NCI-H1417 (cell line): ENCODE measurements at regions not wholly inside any gene's neighbourhood (a gene's known extent, or its start where the extent isn't known, plus 50 kb on each side); places are given as distances from the start of the nearest gene placed in this dataset.

ENCODE experiments used
- DNase-seq, 3 experiments: peaks; one replicate each; lab custom pipeline; 2025; lab: John Stamatoyannopoulos, UW

DNA sequence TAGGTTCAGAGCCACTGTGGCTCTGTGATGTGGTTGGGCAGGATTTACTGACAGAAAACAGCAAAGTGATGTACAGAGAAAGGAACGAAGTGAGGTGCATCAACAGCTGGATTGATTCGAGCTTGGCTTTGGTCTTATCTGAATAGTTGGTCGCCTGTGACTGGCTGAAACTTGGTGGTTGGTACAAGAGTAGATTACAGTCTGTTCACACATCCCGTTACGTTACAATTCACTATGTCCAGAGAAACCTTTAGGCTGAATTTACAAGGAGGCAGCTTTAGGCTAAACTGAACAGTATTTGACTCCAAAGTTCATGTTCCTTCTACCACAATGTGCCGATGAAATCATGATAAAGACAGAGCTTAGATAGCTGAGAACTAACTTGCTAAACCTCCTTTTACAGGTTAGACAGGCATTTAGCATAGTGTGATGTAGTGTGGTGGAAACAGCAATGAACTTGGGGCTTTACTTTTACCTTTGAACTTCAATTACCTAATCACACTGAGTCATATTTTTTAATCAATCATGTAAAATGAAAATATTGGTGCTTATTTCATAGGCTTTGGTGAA is 210.2 kb upstream of the PUM3 start:
- no peak for DNase-seq

- DNase-seq: no peak
Measured at GRCh38 chr9:3049636-3050035, 205.7 kb upstream of the PUM3 start.

DNA sequence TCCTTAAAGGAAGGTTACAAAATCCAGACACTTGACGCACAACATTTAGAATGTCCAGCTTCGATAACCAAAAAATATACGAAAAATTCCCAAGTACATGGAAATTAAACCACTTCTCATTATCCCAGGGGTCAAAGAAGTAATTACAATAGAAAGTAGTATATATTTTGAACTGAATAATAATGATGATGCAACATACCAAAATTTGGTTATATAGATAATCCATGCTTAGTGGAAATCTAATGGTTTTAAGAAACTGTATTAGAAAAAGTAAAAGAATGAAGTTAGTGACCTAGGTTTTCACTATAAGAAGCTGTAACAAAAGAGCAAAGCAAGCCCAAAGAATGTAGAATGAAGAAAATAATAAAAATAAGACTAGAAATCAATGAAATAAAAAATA is 204.0 kb upstream of the PUM3 start:
- no peak for DNase-seq

DNA sequence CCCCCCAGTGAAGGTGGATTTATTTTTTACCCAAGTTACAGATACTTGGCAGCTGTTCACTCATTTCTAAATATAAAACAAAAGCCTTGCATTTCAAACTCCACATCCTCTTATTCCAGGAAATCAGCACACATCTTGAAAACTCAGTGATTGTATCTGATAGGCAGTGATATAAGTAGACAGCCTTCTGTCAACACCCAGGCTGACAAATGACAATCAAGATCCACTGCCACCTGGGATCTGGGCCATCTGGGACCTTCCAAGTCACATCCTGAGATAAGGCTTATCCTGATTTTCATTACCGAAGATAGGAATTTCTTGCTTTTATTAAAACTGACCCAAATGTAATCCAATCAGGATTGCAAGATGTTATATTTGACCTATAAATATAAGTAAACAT is 201.3 kb upstream of the PUM3 start:
- no peak for DNase-seq

DNA sequence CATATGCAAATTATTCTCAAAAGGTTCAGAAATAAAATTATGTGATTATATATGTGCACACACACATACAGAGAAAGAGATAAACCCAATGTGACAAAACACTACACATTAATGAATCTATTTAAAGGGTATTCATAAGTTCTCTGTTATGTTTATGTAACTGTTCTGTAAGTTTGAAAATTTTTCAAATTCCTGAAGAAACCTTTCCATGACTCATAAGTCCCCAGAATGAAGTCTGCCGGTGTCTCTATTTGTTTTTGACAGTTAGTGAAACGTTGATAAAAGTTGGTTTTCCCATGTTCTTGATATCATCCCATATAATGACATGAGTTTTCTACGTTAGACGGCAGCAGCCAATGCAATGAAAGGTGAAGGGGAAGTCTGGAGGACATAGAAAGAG is 199.5 kb upstream of the PUM3 start:
- DNase-seq: no peak

- no peak for DNase-seq
Measured at GRCh38 chr9:3040761-3041160, 196.9 kb upstream of the PUM3 start.

DNA sequence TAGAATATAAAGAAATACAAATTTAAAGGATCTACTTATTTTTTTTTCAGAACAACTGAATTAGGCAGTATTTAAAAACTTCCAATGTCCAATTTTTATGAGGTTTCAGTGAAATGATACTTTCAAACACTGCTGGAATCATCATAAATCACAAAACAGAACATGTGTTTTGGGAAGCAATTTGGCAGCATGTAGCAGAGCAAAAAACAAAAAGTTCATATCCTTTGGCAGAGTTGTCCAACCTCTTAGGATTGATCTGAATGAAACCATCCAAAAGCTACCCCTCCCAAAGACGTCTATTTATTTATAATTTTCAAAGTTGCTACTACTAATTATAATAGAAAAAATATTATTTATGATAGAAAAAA is 192.4 kb upstream of the PUM3 start:
- DNase-seq: no peak

GRCh38 chr9:3035579-3036332 is 191.9 kb upstream of the PUM3 start:
- DNase-seq: no peak

GRCh38 chr9:3032898-3033297 is 189.0 kb upstream of the PUM3 start:
- no peak for DNase-seq

- DNase-seq: peak in 1 of 3 experiments; percentile 22
Measured at GRCh38 chr9:3028535-3028934, 184.6 kb upstream of the PUM3 start.

DNA sequence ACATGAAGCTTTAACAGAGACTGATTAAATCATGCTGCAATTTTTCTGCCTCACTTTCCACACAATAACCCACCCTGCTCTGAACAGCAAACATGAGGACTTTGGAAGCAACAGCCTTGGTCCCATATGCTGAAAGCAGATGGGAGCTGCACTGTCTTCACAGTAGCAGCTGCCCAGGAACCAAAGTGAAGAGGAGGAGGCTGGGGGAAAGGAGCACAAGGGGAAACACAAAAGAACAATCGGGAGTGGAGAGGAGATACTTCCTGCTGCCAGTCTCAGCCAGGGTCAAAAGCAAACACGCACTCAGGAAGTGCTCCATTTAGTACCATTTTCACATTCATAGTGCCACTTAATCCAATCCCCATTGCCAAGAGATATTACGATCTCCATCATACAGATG is 183.3 kb upstream of the PUM3 start:
- peak in 2 of 3 experiments; percentile 14 to 62 for DNase-seq

DNA sequence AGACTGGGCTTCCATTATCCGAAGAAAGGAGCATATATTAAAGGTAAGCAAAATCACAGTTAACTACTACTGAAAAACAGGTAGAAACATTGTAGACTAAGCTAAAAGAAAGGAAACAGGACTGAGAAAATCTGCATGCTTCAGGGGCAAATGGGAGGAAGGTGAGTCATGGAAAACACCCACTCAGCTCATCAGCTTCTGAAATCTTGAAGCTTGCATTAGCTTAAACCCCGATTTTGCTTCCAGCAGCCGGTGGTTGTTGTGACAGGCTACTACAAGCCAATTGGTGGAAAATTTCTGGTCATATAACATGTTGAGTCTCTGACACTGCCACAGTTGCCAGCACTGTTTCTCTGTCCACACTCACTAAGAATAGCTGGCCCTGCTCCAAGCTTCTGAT is 179.6 kb upstream of the PUM3 start:
- DNase-seq: no peak

- DNase-seq: no peak
Measured at GRCh38 chr9:3018691-3019230, 174.9 kb upstream of the PUM3 start.

GRCh38 chr9:3018071-3018470 is 174.2 kb upstream of the PUM3 start:
- DNase-seq: peak in 1 of 3 experiments; percentile 43

GRCh38 chr9:3014178-3014577 is 170.3 kb upstream of the PUM3 start:
- DNase-seq: no peak

DNA sequence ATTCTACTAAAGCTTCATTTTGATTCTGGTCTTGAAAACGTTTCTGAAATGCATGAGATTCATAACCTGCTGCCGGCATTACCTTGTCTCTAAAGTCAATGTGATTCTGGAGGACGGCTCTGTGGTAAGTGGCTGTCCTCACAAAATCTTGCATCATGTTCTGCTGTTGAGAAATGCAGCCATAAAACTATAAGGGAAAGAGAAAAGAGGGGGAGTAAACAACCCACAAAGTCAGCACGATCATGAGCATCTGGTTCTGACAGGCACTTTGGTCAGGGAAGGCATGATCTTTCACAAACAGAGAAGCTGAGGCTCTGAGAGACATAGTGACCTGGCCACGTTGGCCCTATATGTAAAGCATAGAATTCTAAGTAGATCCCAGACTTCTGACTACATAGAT is 168.9 kb upstream of the PUM3 start:
- DNase-seq: no peak

- no peak for DNase-seq
Measured at GRCh38 chr9:3012245-3012644, 168.3 kb upstream of the PUM3 start.

DNA sequence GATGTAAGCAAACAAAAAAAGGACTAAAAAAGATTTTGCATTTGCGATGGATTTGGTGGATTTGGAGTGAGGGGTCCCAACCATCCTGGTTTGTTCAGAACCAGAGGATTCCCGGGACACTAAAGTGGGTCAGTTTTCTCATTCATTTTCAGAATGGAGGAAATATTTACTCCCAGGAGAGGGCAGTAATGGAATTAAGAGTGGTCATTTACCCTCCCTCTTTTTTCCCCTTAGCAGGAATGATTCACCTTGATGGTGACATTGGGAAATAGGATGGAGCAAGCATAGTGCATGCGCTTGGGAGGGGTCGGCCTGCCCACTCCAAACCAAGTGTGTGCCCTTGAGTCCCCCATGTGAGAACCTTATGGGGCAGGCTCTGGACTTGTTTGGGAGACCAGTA is 164.2 kb upstream of the PUM3 start:
- DNase-seq: no peak

- DNase-seq: no peak
Measured at GRCh38 chr9:3007326-3007725, 163.4 kb upstream of the PUM3 start.

DNA sequence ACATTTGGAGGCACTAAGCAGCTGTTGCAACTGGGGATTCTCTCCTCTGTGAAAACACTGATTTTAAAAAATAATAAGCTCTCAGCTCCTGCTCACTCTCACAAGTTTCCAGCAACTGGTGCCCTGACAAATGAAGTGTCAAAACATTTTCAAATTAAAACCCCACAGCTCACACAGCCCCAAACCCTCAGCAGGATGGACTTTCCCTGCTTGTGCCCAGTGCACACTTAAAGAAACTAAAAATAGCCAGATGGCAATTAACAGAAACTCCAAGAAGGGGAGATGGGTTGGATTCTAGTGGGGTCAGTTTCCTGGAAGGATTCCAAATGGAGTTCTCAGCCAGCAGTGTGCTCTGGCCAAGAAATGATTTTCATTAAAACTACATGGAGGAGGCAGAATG is 163.0 kb upstream of the PUM3 start:
- no peak for DNase-seq

GRCh38 chr9:3004572-3004971 is 160.7 kb upstream of the PUM3 start:
- no peak for DNase-seq

GRCh38 chr9:3001311-3001710 is 157.4 kb upstream of the PUM3 start:
- DNase-seq: no peak

DNA sequence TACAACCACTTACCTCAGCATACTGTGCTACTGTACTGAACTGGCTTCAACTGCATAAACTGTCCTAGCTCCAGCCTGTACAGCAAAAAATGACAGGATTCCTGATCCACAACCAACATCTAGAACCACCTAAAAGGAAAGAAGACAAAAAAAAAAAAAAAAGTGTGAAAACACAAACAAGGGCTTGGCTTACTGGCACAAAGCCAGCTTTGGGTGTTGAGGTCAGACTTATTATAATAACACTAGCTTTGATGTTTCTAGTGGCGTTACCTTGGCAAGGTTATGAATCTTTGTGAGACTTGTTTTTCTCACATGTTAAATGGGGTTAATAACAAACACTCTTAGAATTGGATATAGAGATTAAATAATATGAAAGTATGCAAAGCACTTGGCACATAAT is 148.5 kb upstream of the PUM3 start:
- peak in 1 of 3 experiments; percentile 44 for DNase-seq

DNA sequence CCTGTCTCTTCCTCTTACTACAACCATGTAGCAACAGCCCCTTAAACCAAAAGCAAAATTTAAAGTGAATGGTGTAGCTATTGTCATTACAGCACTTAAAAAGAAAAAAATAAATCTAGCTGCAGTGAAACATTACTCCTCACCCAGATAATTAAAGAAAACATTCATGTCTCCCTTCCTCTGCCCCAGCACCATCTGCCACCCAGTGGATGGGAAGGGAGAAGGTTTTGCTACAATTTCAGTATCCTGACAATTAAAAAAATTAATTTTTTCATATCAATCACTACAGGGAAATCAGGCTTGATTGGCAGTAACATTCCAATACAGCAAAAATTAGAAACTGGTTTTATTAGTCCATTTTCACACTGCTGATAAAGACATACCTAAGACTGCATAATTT is 147.4 kb upstream of the PUM3 start:
- DNase-seq: peak in 1 of 3 experiments; percentile 43
